ENCODE measurements at regions not wholly inside any gene's neighbourhood (a gene's known extent, or its start where the extent isn't known, plus 50 kb on each side); places are given as distances from the start of the nearest gene placed in this dataset.

DNA sequence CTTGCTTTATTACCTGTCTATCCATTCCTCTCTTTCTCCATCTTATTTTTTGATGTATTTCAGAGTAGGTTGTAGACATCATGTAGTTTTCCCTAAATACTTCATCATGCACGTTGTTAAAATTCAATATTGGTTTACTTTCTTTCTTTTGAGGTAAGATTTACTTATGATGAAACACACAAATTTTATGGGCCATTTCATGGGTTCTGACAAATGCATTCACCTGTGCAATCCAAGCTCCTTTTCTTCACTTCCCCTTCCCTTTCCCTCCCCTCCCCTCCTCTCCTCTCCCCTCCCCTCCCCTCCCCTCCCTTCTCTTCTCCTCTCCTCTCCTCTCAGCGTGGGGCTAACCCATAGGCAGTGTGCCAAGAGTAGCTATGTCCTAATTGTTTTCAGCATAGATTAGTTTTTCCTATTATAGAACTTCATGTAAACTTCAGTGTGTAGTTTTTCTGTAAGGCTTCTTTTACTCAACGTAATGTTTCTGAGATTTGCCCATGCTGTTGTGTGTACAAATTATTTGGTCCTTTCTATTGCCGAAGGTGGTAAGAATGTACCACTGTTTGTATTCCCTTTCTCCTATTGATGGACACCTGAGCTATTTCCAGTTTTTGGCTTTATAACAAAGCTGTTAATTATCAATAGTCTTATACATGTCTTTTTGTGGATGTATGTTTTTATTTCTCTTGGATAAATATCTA is 92.9 kb upstream of the CLINT1 start:
- H3K27me3 ChIP-seq (ENCODE audit: insufficient read depth, poor library complexity, severe bottlenecking), result no peaks in the 10 kb centered on the region
- TF ChIP-seq SPI1 (IDR thresholded peaks at IDR 0.05; ENCODE audit: borderline replicate concordance, low read depth) (no peak), CTCF (IDR thresholded peaks at IDR 0.05; ENCODE audit: insufficient read depth, low read length) (no peak), POLR2AphosphoS5 (IDR thresholded peaks at IDR 0.05; ENCODE audit: low read depth) (no peak), GABPA (IDR thresholded peaks at IDR 0.05; ENCODE audit: low read depth) (no peak)
- H3K27ac ChIP-seq (replicated peaks), result no peak overlapping the region
- DNase-seq (ENCODE audit: low read depth in 1 of 2, low spot score in 1 of 2), result no peak
- no peak overlapping the region for H3K4me3 ChIP-seq (replicated peaks; ENCODE audit: insufficient read depth, low read length)

DNA sequence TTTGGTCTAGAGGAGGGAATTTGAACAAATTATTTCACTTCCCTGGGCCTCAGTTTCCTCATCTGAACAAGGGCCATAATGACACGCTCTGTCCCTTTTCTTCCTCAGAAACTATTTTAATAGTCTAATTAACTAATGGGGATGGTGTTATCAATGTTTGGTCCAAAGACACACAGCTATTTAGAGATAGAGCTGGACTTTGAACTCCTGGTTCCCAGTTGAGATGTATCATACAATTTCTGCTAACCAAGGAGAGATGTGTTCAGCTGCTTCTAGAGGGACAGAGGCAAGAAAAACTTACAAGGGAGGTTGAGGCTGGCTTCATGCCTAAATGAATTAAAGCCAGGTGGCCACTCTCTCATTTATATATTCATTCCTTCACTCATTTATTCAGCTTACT is 90.6 kb upstream of the CLINT1 start:
- TF ChIP-seq CTCF (IDR thresholded peaks at IDR 0.05; ENCODE audit: insufficient read depth, low read length) (no peak), GABPA (IDR thresholded peaks at IDR 0.05; ENCODE audit: low read depth) (no peak), POLR2AphosphoS5 (IDR thresholded peaks at IDR 0.05; ENCODE audit: low read depth) (no peak), SPI1 (IDR thresholded peaks at IDR 0.05; ENCODE audit: borderline replicate concordance, low read depth) (no peak)
- TF ChIP-seq, protein P1, sequence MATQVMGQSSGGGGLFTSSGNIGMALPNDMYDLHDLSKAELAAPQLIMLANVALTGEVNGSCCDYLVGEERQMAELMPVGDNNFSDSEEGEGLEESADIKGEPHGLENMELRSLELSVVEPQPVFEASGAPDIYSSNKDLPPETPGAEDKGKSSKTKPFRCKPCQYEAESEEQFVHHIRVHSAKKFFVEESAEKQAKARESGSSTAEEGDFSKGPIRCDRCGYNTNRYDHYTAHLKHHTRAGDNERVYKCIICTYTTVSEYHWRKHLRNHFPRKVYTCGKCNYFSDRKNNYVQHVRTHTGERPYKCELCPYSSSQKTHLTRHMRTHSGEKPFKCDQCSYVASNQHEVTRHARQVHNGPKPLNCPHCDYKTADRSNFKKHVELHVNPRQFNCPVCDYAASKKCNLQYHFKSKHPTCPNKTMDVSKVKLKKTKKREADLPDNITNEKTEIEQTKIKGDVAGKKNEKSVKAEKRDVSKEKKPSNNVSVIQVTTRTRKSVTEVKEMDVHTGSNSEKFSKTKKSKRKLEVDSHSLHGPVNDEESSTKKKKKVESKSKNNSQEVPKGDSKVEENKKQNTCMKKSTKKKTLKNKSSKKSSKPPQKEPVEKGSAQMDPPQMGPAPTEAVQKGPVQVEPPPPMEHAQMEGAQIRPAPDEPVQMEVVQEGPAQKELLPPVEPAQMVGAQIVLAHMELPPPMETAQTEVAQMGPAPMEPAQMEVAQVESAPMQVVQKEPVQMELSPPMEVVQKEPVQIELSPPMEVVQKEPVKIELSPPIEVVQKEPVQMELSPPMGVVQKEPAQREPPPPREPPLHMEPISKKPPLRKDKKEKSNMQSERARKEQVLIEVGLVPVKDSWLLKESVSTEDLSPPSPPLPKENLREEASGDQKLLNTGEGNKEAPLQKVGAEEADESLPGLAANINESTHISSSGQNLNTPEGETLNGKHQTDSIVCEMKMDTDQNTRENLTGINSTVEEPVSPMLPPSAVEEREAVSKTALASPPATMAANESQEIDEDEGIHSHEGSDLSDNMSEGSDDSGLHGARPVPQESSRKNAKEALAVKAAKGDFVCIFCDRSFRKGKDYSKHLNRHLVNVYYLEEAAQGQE (IDR thresholded peaks at IDR 0.05; ENCODE audit: insufficient replicate concordance, low read depth), result no peak
- Histone ChIP-seq H3K27me3 (ENCODE audit: insufficient read depth, poor library complexity, severe bottlenecking) (no peaks in the 10 kb centered on the region), H3K27ac (replicated peaks) (no peak overlapping the region), H3K4me3 (replicated peaks; ENCODE audit: insufficient read depth, low read length) (no peak overlapping the region)
- no peak for DNase-seq (ENCODE audit: low read depth in 1 of 2, low spot score in 1 of 2)

GRCh38 chr5:157948738-157949410 is 89.9 kb upstream of the CLINT1 start:
- Histone ChIP-seq H3K27ac (replicated peaks) (no peak overlapping the region), H3K27me3 (ENCODE audit: insufficient read depth, poor library complexity, severe bottlenecking) (no peaks in the 10 kb centered on the region), H3K4me3 (replicated peaks; ENCODE audit: insufficient read depth, low read length) (no peak overlapping the region)
- peak; percentile 69 for TF ChIP-seq CTCF (IDR thresholded peaks at IDR 0.05; ENCODE audit: insufficient read depth, low read length)
- TF ChIP-seq SPI1 (IDR thresholded peaks at IDR 0.05; ENCODE audit: borderline replicate concordance, low read depth), result peak; percentile 72; the same call in 1 of the 2 replicates
- TF ChIP-seq, protein P1 (IDR thresholded peaks at IDR 0.05; ENCODE audit: insufficient replicate concordance, low read depth), result no peak
- DNase-seq (ENCODE audit: low read depth in 1 of 2, low spot score in 1 of 2), result peak; percentile 30 to 92

Measured in HL-60 (cell line).